HG03439 (cell line): ENCODE measurements at regions not wholly inside any gene's neighbourhood (a gene's known extent, or its start where the extent isn't known, plus 50 kb on each side); places are given as distances from the start of the nearest gene placed in this dataset.
"Not testable (repeated sequence)": the region's sequence is repeated elsewhere in the genome, so short reads cannot be mapped to it uniquely, and the experiment has no call there.

Experiments used
- ATAC-seq: cut with Tn5 transposase; IDR thresholded peaks from one replicate; pipeline ENCODE4 v1.9.1; 2021; ENCODE audit warnings: mild to moderate bottlenecking, moderate library complexity; ENCODE audit not compliant: unreplicated experiment

- no peak for ATAC-seq
Measured at GRCh38 chr18:4797002-4797685, 342.0 kb upstream of the DLGAP1 start.

- no peak for ATAC-seq
Measured at GRCh38 chr18:4789506-4789905, 334.4 kb upstream of the DLGAP1 start.

- ATAC-seq: no peak
Measured at GRCh38 chr18:4781873-4782272, 326.8 kb upstream of the DLGAP1 start.

GRCh38 chr18:4765401-4765800, 310.3 kb upstream of the DLGAP1 start:
- ATAC-seq: no peak

- no peak for ATAC-seq
Measured at GRCh38 chr18:4762330-4762729, 307.2 kb upstream of the DLGAP1 start.

GRCh38 chr18:4758980-4759379, 303.9 kb upstream of the DLGAP1 start:
- no peak for ATAC-seq

GRCh38 chr18:4755848-4756247, 300.7 kb upstream of the DLGAP1 start:
- ATAC-seq: no peak

- ATAC-seq: not testable (repeated sequence)
Measured at GRCh38 chr18:4753151-4753550, 298.0 kb upstream of the DLGAP1 start.

GRCh38 chr18:4751523-4751922, 296.4 kb upstream of the DLGAP1 start:
- no peak for ATAC-seq

- no peak for ATAC-seq
Measured at GRCh38 chr18:4750393-4751346, 295.6 kb upstream of the DLGAP1 start.

- no peak for ATAC-seq
Measured at GRCh38 chr18:4748975-4749374, 293.9 kb upstream of the DLGAP1 start.

GRCh38 chr18:4734903-4735302, 279.8 kb upstream of the DLGAP1 start:
- no peak for ATAC-seq

GRCh38 chr18:4734021-4734420, 278.9 kb upstream of the DLGAP1 start:
- ATAC-seq: no peak

GRCh38 chr18:4721545-4721944, 266.4 kb upstream of the DLGAP1 start:
- ATAC-seq: no peak

- no peak for ATAC-seq
Measured at GRCh38 chr18:4720518-4720917, 265.4 kb upstream of the DLGAP1 start.

GRCh38 chr18:4705894-4706293, 250.8 kb upstream of the DLGAP1 start:
- ATAC-seq: no peak

GRCh38 chr18:4704781-4705180, 249.7 kb upstream of the DLGAP1 start:
- no peak for ATAC-seq

GRCh38 chr18:4691836-4692235, 236.7 kb upstream of the DLGAP1 start:
- no peak for ATAC-seq

- not testable (repeated sequence) for ATAC-seq
Measured at GRCh38 chr18:4678685-4679084, 223.6 kb upstream of the DLGAP1 start.

GRCh38 chr18:4677006-4677405, 221.9 kb upstream of the DLGAP1 start:
- no peak for ATAC-seq

- no peak for ATAC-seq
Measured at GRCh38 chr18:4672162-4672561, 217.1 kb upstream of the DLGAP1 start.

- no peak for ATAC-seq
Measured at GRCh38 chr18:4658804-4659203, 203.7 kb upstream of the DLGAP1 start.
